Heart left ventricle (tissue), 16 donors: ENCODE measurements at regions not wholly inside any gene's neighbourhood (a gene's known extent, or its start where the extent isn't known, plus 50 kb on each side); places are given as distances from the start of the nearest gene placed in this dataset.

Source experiments
- ATAC-seq, 4 donors: fragments of 200-7000 bp; cut with Tn5 transposase; one replicate each; pipeline ENCODE4 v1.9.1; 2020 to 2022; ENCODE audit warnings: moderate library complexity in 4 of 4, mild to moderate bottlenecking in 3 of 4, moderate number of reproducible peaks in 1 of 4
- DNase-seq, 5 donors: peaks; one replicate each; pipeline ENCODE4 v3.0.0-alpha.2; 2020
- H3K27ac ChIP-seq, 12 donors: fragments of 200-600 bp; sonication (generic) in 4 of 12; one replicate each; pipeline versions ENCODE4 v1.5.0 to v1.8.0; 2016 to 2022; ENCODE audit warnings: mild to moderate bottlenecking in 2 of 12
- H3K27me3 ChIP-seq, 9 donors: fragments of 200-600 bp; sonication (generic) in 2 of 9; one replicate each; pipeline versions ENCODE4 v1.5.1 to v1.8.0; 2016 to 2022; ENCODE audit warnings: mild to moderate bottlenecking in 3 of 9
- H3K36me3 ChIP-seq, 9 donors: fragments of 200-600 bp; sonication (generic) in 2 of 9; one replicate each; pipeline versions ENCODE4 v1.5.0 to v1.8.0; 2018 to 2022; ENCODE audit warnings: mild to moderate bottlenecking in 2 of 9
- H3K4me1 ChIP-seq, 12 donors: fragments of 200-600 bp; sonication (generic) in 4 of 12; one replicate each; pipeline versions ENCODE4 v1.5.0 to v1.8.0; 2016 to 2022; ENCODE audit warnings: mild to moderate bottlenecking in 3 of 12
- H3K4me3 ChIP-seq, 12 donors: fragments of 200-600 bp; sonication (generic) in 4 of 12; one replicate each; pipeline versions ENCODE4 v1.5.0 to v1.8.0; 2017 to 2022; ENCODE audit warnings: mild to moderate bottlenecking in 9 of 12, moderate library complexity in 4 of 12
- H3K9me3 ChIP-seq, 12 donors: fragments of 200-600 bp; sonication (generic) in 4 of 12; one replicate each; pipeline versions ENCODE4 v1.5.0 to v1.8.0; 2016 to 2022; ENCODE audit warnings: mild to moderate bottlenecking in 1 of 12
- CTCF ChIP-seq, 12 donors: fragments of 200-600 bp; sonication (generic) in 4 of 12; IDR thresholded peaks; one replicate each; pipeline versions ENCODE4 v1.5.0 to v1.8.0; 2018 to 2022; ENCODE audit warnings: antibody characterized with exemption in 12 of 12, mild to moderate bottlenecking in 5 of 12
- POLR2A ChIP-seq, 2 donors: fragments of 450-650 bp; IDR thresholded peaks; one replicate each; pipeline ENCODE4 v1.6.1; 2017; ENCODE audit warnings: antibody characterized with exemption in 2 of 2, mild to moderate bottlenecking in 2 of 2, moderate library complexity in 2 of 2
- WGBS, 4 donors: extraction: QIAGEN DNeasy Blood & Tissue Kit in 2 of 4; methylation state at CpG; one replicate each; pipeline versions ENCODE4 v1.1.5 to v1.1.7; 2013 to 2018; 5-methylcytosine and 5-hydroxymethylcytosine counted together
- intact Hi-C, 10 donors: fragments of 100-400 bp; cut with DNase I; formaldehyde crosslinking; loops; one replicate each; pipeline versions ENCODE4 v1.11.1 to v1.14.2; 2022
- donor health status: ischemic (EF 13 %, LVEDD 7.1; RV severe dilation, severe dysfunction).
- donor health status: healthy with polysubstance abuse.
- donor health status: DM: no; HTN: yes; CAD: no.
- donor health status: DM: no; HTN: no; CAD: no.
- donor health status: ischemic (EF 25% LVEDD 6.9; RV normal size, moderate dysfunction).
- donor health status: ischemic (EF 25% LVEDD 5.7; RV mildly dilated, moderate dysfunction).
- donor health status: healthy.
- donor health status: DM: yes; HTN: yes; CAD: no.
- donor health status: ischemic (EF 35%, LVEDD 5.7; RV mildly dilated, moderate dysfunction).
- donor health status: nonischemic (EF 11% LVEDD 7.7; RV severe dilation, severe dysfunction).
- donor health status: DM: yes; HTN: yes; CAD: no.
- donor health status: PGD.
- donor health status: ischemic (EF 29% LVEDD 5.4; RV normal size, mild dysfunction).
- donor health status: nonischemic (EF 23%, LVEDD 6.1; RV moderate dilation, normal function).

DNA sequence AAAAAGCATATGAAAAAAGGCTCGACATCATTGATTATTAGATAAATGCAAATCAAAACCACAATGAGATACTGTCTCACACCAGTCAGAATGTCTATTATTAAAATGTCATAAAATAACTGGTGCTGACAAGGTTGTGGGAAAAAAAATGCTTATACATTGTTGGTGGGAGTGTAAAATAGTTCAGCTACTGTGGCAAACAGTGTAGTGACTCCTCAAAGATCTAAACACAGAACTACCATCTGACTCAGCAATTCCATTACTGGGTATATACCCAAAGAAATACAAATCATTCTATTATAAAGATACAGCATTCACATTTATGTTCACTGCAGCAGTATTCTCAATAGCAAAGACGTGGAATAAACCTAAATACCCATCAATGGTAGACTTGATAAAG, 412.1 kb downstream of the CENPC start:
- WGBS, 4 donors: 64 to 89% (median 86%) methylated on average over 2 of the region's 2 CpGs
- DNase-seq (no peak), ATAC-seq (no peak)
- Histone ChIP-seq H3K27me3 (no peaks in the 10 kb centered on the region), H3K4me1 (no peaks in the 10 kb centered on the region), H3K27ac (no peak overlapping the region), H3K9me3 (no peaks in the 10 kb centered on the region), H3K4me3 (no peak overlapping the region), H3K36me3 (no peaks in the 10 kb centered on the region)
- TF ChIP-seq POLR2A (IDR thresholded peaks at IDR 0.05) (no peak), CTCF (IDR thresholded peaks at IDR 0.05) (no peak)
- intact Hi-C loops: no loop called here

- H3K27ac ChIP-seq: peak overlapping the region in 4 of 12 donors; percentile 9 to 82 (median 46)
- TF ChIP-seq POLR2A (IDR thresholded peaks at IDR 0.05) (no peak), CTCF (IDR thresholded peaks at IDR 0.05) (no peak)
- DNase-seq (no peak), ATAC-seq (peak; percentile 63 to 87 (median 71))
- H3K4me1 ChIP-seq: no peaks in the 10 kb centered on the region
- no peaks in the 10 kb centered on the region for H3K27me3 ChIP-seq
- H3K36me3 ChIP-seq: no peaks in the 10 kb centered on the region
- no peaks in the 10 kb centered on the region for H3K9me3 ChIP-seq
- intact Hi-C loops: no loop called here
- H3K4me3 ChIP-seq: no peak overlapping the region
Observed at GRCh38 chr4:67131224-67131623, 414.1 kb downstream of the CENPC start.

- peak in 1 of 4 donors; percentile 26 for ATAC-seq
- Histone ChIP-seq H3K27me3 (no peaks in the 10 kb centered on the region), H3K36me3 (no peaks in the 10 kb centered on the region), H3K9me3 (no peaks in the 10 kb centered on the region), H3K4me1 (no peaks in the 10 kb centered on the region), H3K27ac (peak overlapping the region in 4 of 12 donors; percentile 24 to 82 (median 46)), H3K4me3 (no peak overlapping the region)
- intact Hi-C loops: no loop called here
- 43 to 51% (median 49%) methylated on average over 1 of the region's 1 CpG for WGBS, 4 donors
- DNase-seq: no peak
- TF ChIP-seq CTCF (IDR thresholded peaks at IDR 0.05) (no peak), POLR2A (IDR thresholded peaks at IDR 0.05) (no peak)
Observed at GRCh38 chr4:67130411-67130810, 414.9 kb downstream of the CENPC start.

DNA sequence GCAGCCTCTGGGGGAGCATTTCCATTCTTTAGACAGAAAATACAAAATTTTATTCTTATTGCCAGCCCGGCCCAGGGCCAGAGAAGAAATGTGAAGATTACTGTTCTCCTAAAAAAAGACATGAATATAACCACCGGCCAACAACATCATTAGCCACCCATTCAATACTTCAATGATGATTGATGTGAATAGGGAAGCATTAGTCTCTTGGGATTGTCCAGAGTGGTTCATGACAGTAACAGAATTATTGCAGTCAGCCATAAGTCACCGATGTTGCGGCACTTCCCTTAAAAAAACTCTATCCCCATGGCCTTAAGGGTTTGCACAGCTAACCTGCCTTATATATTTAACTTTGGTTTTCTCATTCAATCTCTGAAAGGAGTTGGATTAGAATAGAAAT, 418.7 kb downstream of the CENPC start:
- no peaks in the 10 kb centered on the region for H3K4me1 ChIP-seq
- no peak overlapping the region for H3K4me3 ChIP-seq
- intact Hi-C loops: no loop called here
- H3K27me3 ChIP-seq: no peaks in the 10 kb centered on the region
- no peaks in the 10 kb centered on the region for H3K9me3 ChIP-seq
- no peaks in the 10 kb centered on the region for H3K36me3 ChIP-seq
- no peak overlapping the region for H3K27ac ChIP-seq
- no peak for DNase-seq
- no peak for ATAC-seq
- 79 to 92% (median 89%) methylated on average over 4 of the region's 4 CpGs for WGBS, 4 donors
- TF ChIP-seq POLR2A (IDR thresholded peaks at IDR 0.05): no peak
- TF ChIP-seq CTCF (IDR thresholded peaks at IDR 0.05): no peak
